ENCODE measurements at regions not wholly inside any gene's neighbourhood (a gene's known extent, or its start where the extent isn't known, plus 50 kb on each side); places are given as distances from the start of the nearest gene placed in this dataset.

GRCh38 chr6:106858653-106859092, 115.9 kb downstream of the CD24 start (continued):
- no peak for TF ChIP-seq ZBTB33 (CRISPR knock-in tag; IDR thresholded peaks at IDR 0.05)
- TF ChIP-seq MAFK (IDR thresholded peaks at IDR 0.05; ENCODE audit: low read length) = peak; percentile 81
- TF ChIP-seq SMARCC2 (IDR thresholded peaks at IDR 0.05; ENCODE audit: low read depth) = no peak
- TF ChIP-seq NFE2 (IDR thresholded peaks at IDR 0.05; ENCODE audit: low read depth) = peak; percentile 91
- TF ChIP-seq ZNF592 (IDR thresholded peaks at IDR 0.05) = peak; percentile 64
- no peak for TF ChIP-seq TCF7L2 (IDR thresholded peaks at IDR 0.05; ENCODE audit: low read depth, low read length)
- TF ChIP-seq ZNF316 (IDR thresholded peaks at IDR 0.05) = peak; percentile 98
- TF ChIP-seq C11orf30 (IDR thresholded peaks at IDR 0.05; ENCODE audit: low read depth) = peak; percentile 95
- TF ChIP-seq AFF1 (IDR thresholded peaks at IDR 0.05; ENCODE audit: low read depth in 1 of 2, partially characterized antibody in 2 of 2) = peak in 1 of 2 experiments; percentile 32
- TF ChIP-seq CBFA2T2 (conservative IDR thresholded peaks at IDR 0.05) = 0 out of 2 replicates have a peak, but pooled peaks have one; percentile 17
- TF ChIP-seq SMARCA4 (IDR thresholded peaks at IDR 0.05) = peak; percentile 38; the same call in 1 of the 2 replicates
- TF ChIP-seq DPF2 (IDR thresholded peaks at IDR 0.05) = peak; percentile 67
- TF ChIP-seq MEIS2 (IDR thresholded peaks at IDR 0.05; ENCODE audit: partially characterized antibody) = peak; percentile 71
- TF ChIP-seq MAFG (tag; conservative IDR thresholded peaks at IDR 0.05) = peak; percentile 90
- TF ChIP-seq CREBBP (IDR thresholded peaks at IDR 0.05; ENCODE audit: low read depth, low read length) = no peak
- TF ChIP-seq RCOR1 (IDR thresholded peaks at IDR 0.05; ENCODE audit: borderline replicate concordance in 1 of 2, low read depth in 2 of 2, low read length in 2 of 2) = peak in 1 of 2 experiments; percentile 64; a peak in 1 of 4 replicates
- TF ChIP-seq ETS2 (tag; IDR thresholded peaks at IDR 0.05; ENCODE audit: borderline replicate concordance, poor library complexity, severe bottlenecking) = no peak

Measured in K562 (cell line).